K562 (cell line): ENCODE measurements at regions not wholly inside any gene's neighbourhood (a gene's known extent, or its start where the extent isn't known, plus 50 kb on each side); places are given as distances from the start of the nearest gene placed in this dataset.

Source experiments
- ATAC-seq: fragments of 200-7000 bp; cut with Tn5 transposase; 3 replicates; pipeline ENCODE4 v1.9.1; 2020; ENCODE audit warnings: moderate library complexity
- BruUV-seq: library from RNA; stranded (reverse); fragments of 400-500 nt; replicated peaks from 2 replicates; lab custom pipeline; 2021; lab: Mats Ljungman, UMichigan
- CTCF ChIA-PET: fragments of 300-600 bp; formaldehyde crosslinking; extraction: SDS; loops from one replicate; lab custom pipeline; 2021; ENCODE audit warnings: low intra/inter-chr PET ratio; lab: Yijun Ruan, JAX
- POLR2A ChIA-PET: fragments of 300-600, 350-650 bp; sonication (Branson Sonifier 250); formaldehyde crosslinking; extraction: SDS; loops from one replicate; lab custom pipeline; 2021; ENCODE audit warnings: antibody characterized with exemption, inconsistent platforms; lab: Yijun Ruan, JAX
- DNase-seq, 4 experiments: peaks; one replicate each; pipeline versions ENCODE4 v3.0.0 to v3.0.0-alpha.2; 2011 to 2018; ENCODE audit warnings: low spot score in 3 of 4, mixed read lengths in 3 of 4; ENCODE audit errors: extremely low read depth in 1 of 4
- FAIRE-seq: peaks from 2 replicates; lab custom pipeline; 2011; peaks lifted over from hg19 to GRCh38; lab: Jason Lieb, UNC
- H2AFZ ChIP-seq: 2 replicates; pipeline ENCODE4 v1.6.0; 2011; ENCODE audit warnings: low read depth, low read length, control low read depth, inconsistent platforms
- H3K27ac ChIP-seq: fragments of 200-600 bp; 3 replicates; pipeline ENCODE4 v1.8.0; 2011; ENCODE audit warnings: low read depth, mild to moderate bottlenecking, control low read depth, inconsistent platforms, low read length, moderate library complexity, mixed read lengths; ENCODE audit errors: extremely low read depth
- H3K27me3 ChIP-seq, 2 experiments: fragments of 300-600 bp in 1 of 2; 2 replicates in 1 of 2; 3 replicates in 1 of 2; pipeline versions ENCODE4 v1.6.0 to v1.8.0; 2011; ENCODE audit warnings: inconsistent platforms in 2 of 2, low read length in 2 of 2, mild to moderate bottlenecking in 1 of 2, mixed read lengths in 1 of 2, moderate library complexity in 1 of 2; ENCODE audit not compliant: control insufficient read depth in 2 of 2, insufficient read depth in 2 of 2
- H3K36me3 ChIP-seq: fragments of 300-600 bp; 3 replicates; pipeline ENCODE4 v1.8.0; 2011; ENCODE audit warnings: mild to moderate bottlenecking, low read length, inconsistent platforms; ENCODE audit not compliant: control insufficient read depth, insufficient read depth
- H3K4me1 ChIP-seq, 2 experiments: fragments of 200-600 bp in 1 of 2; replicated peaks in 1 of 2; 2 replicates in 1 of 2; 3 replicates in 1 of 2; pipeline versions ENCODE4 v1.5.1 to v1.8.0; 2011; ENCODE audit warnings: inconsistent platforms in 2 of 2, low read length in 2 of 2, mild to moderate bottlenecking in 1 of 2, mixed read lengths in 1 of 2, moderate library complexity in 1 of 2; ENCODE audit not compliant: control insufficient read depth in 2 of 2, insufficient read depth in 2 of 2
- H3K4me2 ChIP-seq: 2 replicates; pipeline ENCODE4 v1.6.1; 2011; ENCODE audit warnings: low read length, control low read depth, inconsistent platforms, mixed read lengths; ENCODE audit not compliant: insufficient read depth
- H3K4me3 ChIP-seq: fragments of 200-600 bp; sonication (generic), shearing (Covaris generic); 2 replicates; pipeline ENCODE4 v1.5.1; 2016; ENCODE audit warnings: control low read depth, inconsistent platforms
- H3K79me2 ChIP-seq: fragments of 200-600 bp; 3 replicates; pipeline ENCODE4 v1.8.0; 2011; ENCODE audit warnings: low read length, inconsistent platforms; ENCODE audit not compliant: control insufficient read depth, insufficient read depth
- H3K9ac ChIP-seq, 2 experiments: 2 replicates each; pipeline versions ENCODE4 v1.6.0 to v1.6.1; 2011; ENCODE audit warnings: low read depth in 2 of 2, low read length in 2 of 2, control low read depth in 1 of 2, inconsistent platforms in 1 of 2, mild to moderate bottlenecking in 1 of 2, mixed read lengths in 1 of 2; ENCODE audit not compliant: insufficient read depth in 1 of 2
- H3K9me1 ChIP-seq: one replicate; pipeline ENCODE4 v1.6.0; 2011; ENCODE audit warnings: inconsistent platforms, mild to moderate bottlenecking, low read length, moderate library complexity; ENCODE audit not compliant: control insufficient read depth, insufficient read depth
- H3K9me3 ChIP-seq: replicated peaks from 2 replicates; pipeline ENCODE4 v1.5.1; 2011; ENCODE audit warnings: low read depth, low read length, inconsistent platforms; ENCODE audit not compliant: control insufficient read depth, insufficient read depth
- H4K20me1 ChIP-seq: replicated peaks from 2 replicates; pipeline ENCODE4 v1.6.1; 2011; ENCODE audit warnings: low read length, inconsistent platforms, mixed read lengths; ENCODE audit not compliant: control insufficient read depth, insufficient read depth
- DACH1 ChIP-seq: fragments of 450-650 bp; IDR thresholded peaks from 2 replicates; pipeline ENCODE4 v1.6.1; 2018; ENCODE audit not compliant: partially characterized antibody
- ERF ChIP-seq: fragments of 450-650 bp; formaldehyde crosslinking; IDR thresholded peaks from 2 replicates; pipeline ENCODE4 v1.4.0; 2020; ENCODE audit warnings: mild to moderate bottlenecking, mixed read lengths
- GATA2 ChIP-seq: sonication (generic); formaldehyde crosslinking; IDR thresholded peaks from 2 replicates; pipeline ENCODE4 v1.4.0; 2020; ENCODE audit warnings: mild to moderate bottlenecking, missing genetic modification reagents
- HNRNPLL ChIP-seq: fragments of 200-400 bp; formaldehyde crosslinking; IDR thresholded peaks from 2 replicates; pipeline ENCODE4 v1.6.1; 2017; ENCODE audit warnings: low read length, low read depth, mild to moderate bottlenecking; ENCODE audit not compliant: poor library complexity, severe bottlenecking
- MITF ChIP-seq: IDR thresholded peaks from 2 replicates; pipeline ENCODE4 v1.6.1; 2014; ENCODE audit warnings: antibody characterized with exemption
- NCOA1 ChIP-seq: fragments of 450-650 bp; IDR thresholded peaks from 2 replicates; pipeline ENCODE4 v1.6.1; 2016; ENCODE audit warnings: low read depth
- NCOA4 ChIP-seq: fragments of 450-650 bp; IDR thresholded peaks from 2 replicates; pipeline ENCODE4 v1.6.1; 2018; ENCODE audit warnings: mild to moderate bottlenecking; ENCODE audit not compliant: partially characterized antibody
- NR0B1 ChIP-seq: fragments of 450-650 bp; IDR thresholded peaks from one replicate; pipeline ENCODE4 v1.6.1; 2018; ENCODE audit warnings: mild to moderate bottlenecking, moderate library complexity; ENCODE audit not compliant: partially characterized antibody
- RNF2 ChIP-seq: sonication (generic); IDR thresholded peaks from 2 replicates; pipeline ENCODE4 v1.6.1; 2016
- SMARCE1 ChIP-seq: fragments of 450-650 bp; IDR thresholded peaks from 2 replicates; pipeline ENCODE4 v1.7.1; 2016; ENCODE audit warnings: mild to moderate bottlenecking
- SREBF2 ChIP-seq: sonication (generic); formaldehyde crosslinking; IDR thresholded peaks from 2 replicates; pipeline ENCODE4 v1.4.0; 2020; ENCODE audit warnings: mild to moderate bottlenecking, missing genetic modification reagents
- ZNF12 ChIP-seq: sonication (generic); formaldehyde crosslinking; IDR thresholded peaks from 2 replicates; pipeline ENCODE4 v1.4.0; 2020; ENCODE audit warnings: mild to moderate bottlenecking, missing genetic modification reagents
- ZNF3 ChIP-seq: fragments of 250-450 bp; sonication (Bioruptor Pico); IDR thresholded peaks from 2 replicates; pipeline ENCODE4 v1.5.0; 2021; ENCODE audit warnings: mild to moderate bottlenecking, moderate library complexity
- ZNF398 ChIP-seq: fragments of 250-450 bp; sonication (Bioruptor Pico); IDR thresholded peaks from 2 replicates; pipeline ENCODE4 v1.8.0; 2021; ENCODE audit warnings: moderate library complexity, mild to moderate bottlenecking, inconsistent platforms
- ZNF431 ChIP-seq: sonication (generic); formaldehyde crosslinking; IDR thresholded peaks from 2 replicates; pipeline ENCODE4 v1.8.0; 2022; ENCODE audit warnings: mild to moderate bottlenecking, missing genetic modification reagents
- ZNF436 ChIP-seq: fragments of 250-450, 450-650 bp; sonication (Bioruptor Pico); formaldehyde crosslinking; IDR thresholded peaks from 2 replicates; pipeline ENCODE4 v1.7.0; 2020; ENCODE audit warnings: mild to moderate bottlenecking
- ZNF740 ChIP-seq, 3 experiments: fragments of 200-800 bp in 1 of 3; sonication (Bioruptor generic) in 1 of 3; sonication (generic) in 1 of 3; formaldehyde crosslinking in 1 of 3; IDR thresholded peaks; 2 replicates each; pipeline versions ENCODE4 v1.6.1 to v1.8.0; 2016 to 2022; ENCODE audit warnings: mild to moderate bottlenecking in 2 of 3, missing compliant biosample characterization in 2 of 3, missing genetic modification characterization in 2 of 3, missing genetic modification reagents in 1 of 3
- ZNF77 ChIP-seq: fragments of 250-450 bp; sonication (Bioruptor Pico); IDR thresholded peaks from 2 replicates; pipeline ENCODE4 v1.5.0; 2020
- ZNF780A ChIP-seq: fragments of 250-450 bp; sonication (Bioruptor Pico); IDR thresholded peaks from 2 replicates; pipeline ENCODE4 v1.5.0; 2021; ENCODE audit warnings: mild to moderate bottlenecking
- WGBS: fragments of 100-300 bp; shearing (Covaris generic); methylation state at CpG from one replicate; pipeline ENCODE4 v1.1.6; 2016; ENCODE audit warnings: low coverage, mixed read lengths; ENCODE audit not compliant: insufficient coverage; ENCODE audit errors: missing lambda C conversion rate; 5-methylcytosine and 5-hydroxymethylcytosine counted together
- in situ Hi-C: fragments of 300-500 bp; cut with MboI; formaldehyde crosslinking; loops from 4 replicates; pipeline ENCODE4 v1.15.0; 2018; ENCODE audit warnings: inconsistent platforms, mixed read lengths
- intact Hi-C: fragments of 100-400 bp; cut with micrococcal nuclease; formaldehyde crosslinking; loops from 2 replicates; pipeline ENCODE4 v1.14.2; 2022

GRCh38 chr18:30501594-30501993 is 540.9 kb downstream of the DSC3 start:
- CTCF ChIA-PET = no interaction called here
- Histone ChIP-seq H3K9ac (no peak overlapping the region), H3K4me2 (no peak overlapping the region), H3K79me2 (no peaks in the 10 kb centered on the region), H3K9me1 (no peaks in the 10 kb centered on the region), H3K9me3 (no peaks in the 10 kb centered on the region), H3K36me3 (no peaks in the 10 kb centered on the region), H3K27ac (no peak overlapping the region), H4K20me1 (no peaks in the 10 kb centered on the region), H3K27me3 (no peaks in the 10 kb centered on the region), H3K4me3 (no peak overlapping the region), H3K4me1 (no peaks in the 10 kb centered on the region; a peak in 1 of 5 replicates), H2AFZ (no peak overlapping the region)
- no TSS peak for BruUV-seq
- no peak for FAIRE-seq
- DNase-seq = no peak
- in situ Hi-C loops = no loop called here
- intact Hi-C loops = no loop called here
- no peak for ATAC-seq
- POLR2A ChIA-PET = no interaction called here
- WGBS = 13% methylated on average over 3 of the region's 3 CpGs
- TF ChIP-seq SREBF2 (CRISPR knock-in tag) = no peak
- TF ChIP-seq NR0B1 = no peak
- TF ChIP-seq RNF2 = no peak
- TF ChIP-seq ZNF780A (CRISPR knock-in tag) = no peak
- TF ChIP-seq ZNF77 (CRISPR knock-in tag) = no peak
- TF ChIP-seq DACH1 = no peak
- no peak for TF ChIP-seq NCOA4
- no peak for TF ChIP-seq MITF
- TF ChIP-seq ZNF3 (CRISPR knock-in tag) = no peak
- TF ChIP-seq SMARCE1 = no peak
- TF ChIP-seq ZNF431 = no peak
- TF ChIP-seq GATA2 = no peak
- TF ChIP-seq ZNF436 = no peak
- no peak for TF ChIP-seq ERF
- TF ChIP-seq NCOA1 = no peak
- TF ChIP-seq ZNF12 = no peak
- TF ChIP-seq HNRNPLL = no peak
- TF ChIP-seq ZNF740 (CRISPR knock-in tag; IDR thresholded peaks at IDR 0.05) = no peak
- no peak for TF ChIP-seq ZNF740 (tag; IDR thresholded peaks at IDR 0.05)
- no peak for TF ChIP-seq ZNF398
